Fibroblast of skin of right biceps (primary cell): ENCODE measurements at regions not wholly inside any gene's neighbourhood (a gene's known extent, or its start where the extent isn't known, plus 50 kb on each side); places are given as distances from the start of the nearest gene placed in this dataset.
A peak's percentile ranks its signal among the peaks of the same experiment; 100 is the strongest.
"Not testable (repeated sequence)": the region's sequence is repeated elsewhere in the genome, so short reads cannot be mapped to it uniquely, and the experiment has no call there.

Experiments used
- DNase-seq: peaks from one replicate; pipeline ENCODE4 v3.0.0-alpha.2; 2013

GRCh38 chr3:107939691-107940442 lies 151.0 kb downstream of the CD47 start:
- DNase-seq, result no peak

GRCh38 chr3:107938143-107938542 lies 152.7 kb downstream of the CD47 start:
- DNase-seq, result peak; percentile 43

- no peak for DNase-seq
Observed at GRCh38 chr3:107934808-107935207, 156.0 kb downstream of the CD47 start.

- no peak for DNase-seq
Observed at GRCh38 chr3:107933450-107933849, 157.4 kb downstream of the CD47 start.

- no peak for DNase-seq
Observed at GRCh38 chr3:107931326-107931725, 159.5 kb downstream of the CD47 start.

- no peak for DNase-seq
Observed at GRCh38 chr3:107929088-107929487, 161.7 kb downstream of the CD47 start.

GRCh38 chr3:107928084-107928445 lies 162.8 kb downstream of the CD47 start:
- peak; percentile 42 for DNase-seq

- DNase-seq, result peak; percentile 67
Observed at GRCh38 chr3:107927361-107928083, 163.3 kb downstream of the CD47 start.

- no peak for DNase-seq
Observed at GRCh38 chr3:107925851-107926250, 165.0 kb downstream of the CD47 start.

GRCh38 chr3:107921038-107921437 lies 169.8 kb downstream of the CD47 start:
- no peak for DNase-seq

- no peak for DNase-seq
Observed at GRCh38 chr3:107920538-107920937, 170.3 kb downstream of the CD47 start.

GRCh38 chr3:107919239-107919638 lies 171.6 kb downstream of the CD47 start:
- no peak for DNase-seq

GRCh38 chr3:107916171-107916570 lies 174.7 kb downstream of the CD47 start:
- no peak for DNase-seq

GRCh38 chr3:107915706-107916105 lies 175.1 kb downstream of the CD47 start:
- DNase-seq, result no peak

- DNase-seq, result peak; percentile 12
Observed at GRCh38 chr3:107913701-107914100, 177.1 kb downstream of the CD47 start.

- no peak for DNase-seq
Observed at GRCh38 chr3:107911337-107912000, 179.4 kb downstream of the CD47 start.

GRCh38 chr3:107910713-107911259 lies 180.0 kb downstream of the CD47 start:
- no peak for DNase-seq

GRCh38 chr3:107909583-107909982 lies 181.2 kb downstream of the CD47 start:
- not testable (repeated sequence) for DNase-seq

GRCh38 chr3:107907996-107908395 lies 182.8 kb downstream of the CD47 start:
- no peak for DNase-seq

- peak; percentile 25 for DNase-seq
Observed at GRCh38 chr3:107904536-107905066, 186.2 kb downstream of the CD47 start.

- peak; percentile 22 for DNase-seq
Observed at GRCh38 chr3:107899990-107900651, 190.7 kb downstream of the CD47 start.

- DNase-seq, result peak; percentile 55
Observed at GRCh38 chr3:107897471-107898061, 193.3 kb downstream of the CD47 start.
